ENCODE measurements at regions not wholly inside any gene's neighbourhood (a gene's known extent, or its start where the extent isn't known, plus 50 kb on each side); places are given as distances from the start of the nearest gene placed in this dataset.

GRCh38 chr2:7983451-7983850, 698.4 kb upstream of the ID2 start:
- Histone ChIP-seq H3K27ac (no peak overlapping the region), H3K4me3 (ENCODE audit: low read depth in 1 of 2, low read length in 1 of 2) (no peak overlapping the region), H3K27me3 (no peaks in the 10 kb centered on the region), H3K4me1 (ENCODE audit: control insufficient read depth in 1 of 2, insufficient read depth in 1 of 2, low read depth in 1 of 2, low read length in 1 of 2) (no peaks in the 10 kb centered on the region), H3K36me3 (no peaks in the 10 kb centered on the region), H3K9me3 (no peaks in the 10 kb centered on the region)
- TF ChIP-seq CTCF (IDR thresholded peaks at IDR 0.05), result no peak

GRCh38 chr2:7983912-7984311, 697.9 kb upstream of the ID2 start:
- Histone ChIP-seq H3K27me3 (no peaks in the 10 kb centered on the region), H3K4me3 (ENCODE audit: low read depth in 1 of 2, low read length in 1 of 2) (no peak overlapping the region), H3K27ac (no peak overlapping the region), H3K9me3 (no peaks in the 10 kb centered on the region), H3K36me3 (no peaks in the 10 kb centered on the region), H3K4me1 (ENCODE audit: control insufficient read depth in 1 of 2, insufficient read depth in 1 of 2, low read depth in 1 of 2, low read length in 1 of 2) (no peaks in the 10 kb centered on the region)
- TF ChIP-seq CTCF (IDR thresholded peaks at IDR 0.05), result no peak

- no peaks in the 10 kb centered on the region for H3K4me1 ChIP-seq (ENCODE audit: control insufficient read depth in 1 of 2, insufficient read depth in 1 of 2, low read depth in 1 of 2, low read length in 1 of 2)
- H3K36me3 ChIP-seq, result no peaks in the 10 kb centered on the region
- H3K27me3 ChIP-seq, result no peaks in the 10 kb centered on the region
- H3K9me3 ChIP-seq, result no peaks in the 10 kb centered on the region
- no peak for TF ChIP-seq CTCF (IDR thresholded peaks at IDR 0.05)
- no peak overlapping the region for H3K27ac ChIP-seq
- no peak overlapping the region for H3K4me3 ChIP-seq (ENCODE audit: low read depth in 1 of 2, low read length in 1 of 2)
Observed at GRCh38 chr2:7984693-7985353, 697.0 kb upstream of the ID2 start.

- no peak for TF ChIP-seq CTCF (IDR thresholded peaks at IDR 0.05)
- Histone ChIP-seq H3K36me3 (no peaks in the 10 kb centered on the region), H3K27ac (no peak overlapping the region)
Observed at GRCh38 chr2:7986431-7986830, 695.4 kb upstream of the ID2 start.

GRCh38 chr2:7987992-7988391, 693.9 kb upstream of the ID2 start:
- Histone ChIP-seq H3K27me3 (no peaks in the 10 kb centered on the region), H3K27ac (no peak overlapping the region), H3K36me3 (no peaks in the 10 kb centered on the region), H3K9me3 (no peaks in the 10 kb centered on the region), H3K4me3 (ENCODE audit: low read depth in 1 of 2, low read length in 1 of 2) (no peak overlapping the region), H3K4me1 (ENCODE audit: control insufficient read depth in 1 of 2, insufficient read depth in 1 of 2, low read depth in 1 of 2, low read length in 1 of 2) (no peaks in the 10 kb centered on the region)
- no peak for TF ChIP-seq CTCF (IDR thresholded peaks at IDR 0.05)

More at GRCh38 chr2:7986431-7986830, 695.4 kb upstream of the ID2 start:
- no peaks in the 10 kb centered on the region for H3K9me3 ChIP-seq
- H3K4me1 ChIP-seq (ENCODE audit: control insufficient read depth in 1 of 2, insufficient read depth in 1 of 2, low read depth in 1 of 2, low read length in 1 of 2), result no peaks in the 10 kb centered on the region
- H3K27me3 ChIP-seq, result no peaks in the 10 kb centered on the region
- no peak overlapping the region for H3K4me3 ChIP-seq (ENCODE audit: low read depth in 1 of 2, low read length in 1 of 2)
